CD8-positive, alpha-beta memory T cell (primary cell): ENCODE measurements at regions not wholly inside any gene's neighbourhood (a gene's known extent, or its start where the extent isn't known, plus 50 kb on each side); places are given as distances from the start of the nearest gene placed in this dataset.

Experiments used
- CTCF ChIA-PET: fragments of 350-600 bp; sonication (Branson Sonifier 250); formaldehyde crosslinking; loops from one replicate; lab custom pipeline; 2021; ENCODE audit warnings: antibody characterized with exemption; lab: Charles Lee
- POLR2A ChIA-PET: fragments of 350-600 bp; sonication (Branson Sonifier 250); formaldehyde crosslinking; loops from one replicate; lab custom pipeline; 2021; ENCODE audit warnings: antibody characterized with exemption; lab: Charles Lee
- DNase-seq, 5 donors: peaks; one replicate each; pipeline versions ENCODE4 v3.0.0 to v3.0.0-alpha.2; 2020 to 2022; ENCODE audit warnings: mixed read lengths in 1 of 5
- H3K27ac ChIP-seq: one replicate; pipeline ENCODE4 v1.7.0; 2013; ENCODE audit warnings: low read depth, mild to moderate bottlenecking, low read length, moderate library complexity
- H3K27me3 ChIP-seq: 2 replicates; pipeline ENCODE4 v1.7.0; 2013; ENCODE audit warnings: low read length, mild to moderate bottlenecking; ENCODE audit not compliant: insufficient read depth, poor library complexity, severe bottlenecking
- H3K36me3 ChIP-seq: 2 replicates; pipeline ENCODE4 v1.7.0; 2013; ENCODE audit warnings: mild to moderate bottlenecking, low read length, moderate library complexity; ENCODE audit not compliant: insufficient read depth
- H3K4me1 ChIP-seq: 2 replicates; pipeline ENCODE4 v1.7.0; 2013; ENCODE audit warnings: mild to moderate bottlenecking, low read length, moderate library complexity; ENCODE audit not compliant: insufficient read depth
- H3K4me3 ChIP-seq: 2 replicates; pipeline ENCODE4 v1.7.0; 2013; ENCODE audit warnings: mild to moderate bottlenecking, low read length
- H3K9me3 ChIP-seq: 2 replicates; pipeline ENCODE4 v1.7.0; 2013; ENCODE audit warnings: mild to moderate bottlenecking, low read length
- H3K27ac Mint-ChIP-seq, 8 donors: one replicate each; pipeline ENCODE4 v1.8.0; 2020 to 2021; ENCODE audit warnings: mixed read lengths in 8 of 8, mild to moderate bottlenecking in 6 of 8, inconsistent platforms in 3 of 8, moderate library complexity in 3 of 8
- H3K27me3 Mint-ChIP-seq, 2 donors: one replicate each; pipeline ENCODE4 v1.8.0; 2020 to 2021; ENCODE audit warnings: mixed read lengths in 2 of 2, mild to moderate bottlenecking in 1 of 2, moderate library complexity in 1 of 2
- H3K36me3 Mint-ChIP-seq, 3 donors: one replicate each; pipeline ENCODE4 v1.8.0; 2020 to 2021; ENCODE audit warnings: mixed read lengths in 3 of 3, inconsistent platforms in 1 of 3, mild to moderate bottlenecking in 1 of 3
- H3K4me1 Mint-ChIP-seq, 3 donors: one replicate each; pipeline ENCODE4 v1.8.0; 2020 to 2021; ENCODE audit warnings: mixed read lengths in 3 of 3, inconsistent platforms in 1 of 3, mild to moderate bottlenecking in 1 of 3
- H3K4me3 Mint-ChIP-seq, 7 donors: one replicate each; pipeline ENCODE4 v1.8.0; 2020 to 2021; ENCODE audit warnings: mixed read lengths in 7 of 7, mild to moderate bottlenecking in 6 of 7, moderate library complexity in 4 of 7, inconsistent platforms in 2 of 7
- H3K9me3 Mint-ChIP-seq, 5 donors: one replicate each; pipeline ENCODE4 v1.8.0; 2020 to 2022; ENCODE audit warnings: mixed read lengths in 5 of 5, mild to moderate bottlenecking in 3 of 5, moderate library complexity in 2 of 5, inconsistent platforms in 1 of 5

DNA sequence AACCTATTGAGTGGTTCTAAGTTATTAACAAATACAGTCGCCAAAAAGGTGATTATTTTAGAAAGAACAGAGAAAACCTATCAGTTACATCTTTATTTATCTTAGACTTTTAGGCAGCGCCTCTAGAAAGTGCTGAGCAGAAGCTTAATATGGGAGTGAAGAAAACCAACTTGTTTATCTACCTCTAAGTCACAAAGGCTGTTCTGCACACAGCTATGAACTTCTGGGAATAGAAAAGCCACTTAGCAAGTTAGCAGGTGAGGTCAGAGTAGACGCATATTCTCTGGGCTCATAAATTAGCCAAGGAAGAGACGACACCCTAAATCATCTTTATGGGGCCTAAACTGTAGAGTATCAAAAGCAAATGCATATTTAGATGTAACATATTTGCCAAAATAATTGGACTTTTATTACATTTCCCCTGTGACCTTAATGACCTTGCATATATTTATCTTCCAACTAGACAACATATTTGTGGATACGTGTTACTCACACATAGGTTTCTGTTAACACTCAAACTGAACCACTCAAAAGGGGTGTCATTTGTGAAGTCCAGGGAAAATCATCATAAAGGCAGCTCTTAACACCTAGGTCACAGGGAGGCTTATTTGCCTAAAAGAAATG is 267.1 kb downstream of the ADGB start:
- CTCF ChIA-PET, result no interaction called here
- POLR2A ChIA-PET, result no interaction called here

DNA sequence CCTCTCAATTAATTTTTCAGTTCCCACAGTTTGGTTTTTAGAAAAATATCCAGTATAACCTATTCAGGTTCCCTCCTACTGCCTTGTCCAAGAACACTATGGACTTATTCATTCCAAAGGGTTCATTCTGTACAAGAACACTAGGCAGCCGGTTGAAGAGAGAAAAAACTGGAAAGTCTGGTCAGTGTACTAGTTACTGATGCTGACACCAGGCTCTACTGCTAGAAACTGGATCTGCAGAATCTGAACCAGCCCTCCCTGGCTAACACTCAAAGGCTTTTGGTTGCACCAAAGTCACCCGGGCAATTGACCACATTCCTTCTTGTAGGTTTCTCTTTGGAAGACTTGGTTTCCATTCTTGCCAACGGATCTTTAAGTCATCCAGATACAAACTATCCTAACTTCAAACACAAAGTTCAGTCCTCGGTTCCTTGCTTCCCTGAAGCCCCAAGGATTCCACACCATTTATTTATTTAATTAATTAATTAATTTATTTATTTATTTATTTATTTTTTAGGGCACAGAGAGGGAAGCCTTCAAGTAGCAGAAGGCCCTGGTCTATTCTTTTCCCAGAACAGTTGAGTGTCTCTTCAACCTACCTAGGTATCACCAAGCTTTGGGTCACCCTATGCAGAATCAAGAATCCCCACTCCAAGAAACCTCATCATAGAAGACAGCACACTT is 268.1 kb downstream of the ADGB start:
- no peaks in the 10 kb centered on the region for H3K9me3 Mint-ChIP-seq
- no peak overlapping the region for H3K27ac Mint-ChIP-seq
- no peak overlapping the region for H3K4me3 ChIP-seq
- no peaks in the 10 kb centered on the region for H3K4me1 ChIP-seq
- H3K27ac ChIP-seq, result no peak overlapping the region
- H3K4me3 Mint-ChIP-seq, result no peak overlapping the region
- peaks cover 3 to 15% of the 10 kb centered on the region in 2 donors for H3K27me3 Mint-ChIP-seq
- ChIA-PET POLR2A (no interaction called here), CTCF (no interaction called here)
- DNase-seq, result no peak
- H3K4me1 Mint-ChIP-seq, result no peaks in the 10 kb centered on the region
- no peaks in the 10 kb centered on the region for H3K9me3 ChIP-seq
- H3K36me3 Mint-ChIP-seq, result peaks cover 0 to 3% (median 0%) of the 10 kb centered on the region in 3 donors
- H3K27me3 ChIP-seq, result no peaks in the 10 kb centered on the region
- no peaks in the 10 kb centered on the region for H3K36me3 ChIP-seq

More for the DNA sequence above, 267.1 kb downstream of the ADGB start:
- H3K36me3 Mint-ChIP-seq, result peaks cover 0 to 3% (median 0%) of the 10 kb centered on the region in 3 donors
- no peaks in the 10 kb centered on the region for H3K36me3 ChIP-seq
- H3K4me3 ChIP-seq, result no peak overlapping the region
- no peaks in the 10 kb centered on the region for H3K9me3 Mint-ChIP-seq
- peaks cover 3 to 11% of the 10 kb centered on the region in 2 donors for H3K27me3 Mint-ChIP-seq
- H3K27ac ChIP-seq, result no peak overlapping the region
- DNase-seq, result no peak
- H3K4me3 Mint-ChIP-seq, result no peak overlapping the region
- no peaks in the 10 kb centered on the region for H3K9me3 ChIP-seq
- no peak overlapping the region for H3K27ac Mint-ChIP-seq
- H3K4me1 ChIP-seq, result no peaks in the 10 kb centered on the region
- no peaks in the 10 kb centered on the region for H3K4me1 Mint-ChIP-seq
- H3K27me3 ChIP-seq, result no peaks in the 10 kb centered on the region

DNA sequence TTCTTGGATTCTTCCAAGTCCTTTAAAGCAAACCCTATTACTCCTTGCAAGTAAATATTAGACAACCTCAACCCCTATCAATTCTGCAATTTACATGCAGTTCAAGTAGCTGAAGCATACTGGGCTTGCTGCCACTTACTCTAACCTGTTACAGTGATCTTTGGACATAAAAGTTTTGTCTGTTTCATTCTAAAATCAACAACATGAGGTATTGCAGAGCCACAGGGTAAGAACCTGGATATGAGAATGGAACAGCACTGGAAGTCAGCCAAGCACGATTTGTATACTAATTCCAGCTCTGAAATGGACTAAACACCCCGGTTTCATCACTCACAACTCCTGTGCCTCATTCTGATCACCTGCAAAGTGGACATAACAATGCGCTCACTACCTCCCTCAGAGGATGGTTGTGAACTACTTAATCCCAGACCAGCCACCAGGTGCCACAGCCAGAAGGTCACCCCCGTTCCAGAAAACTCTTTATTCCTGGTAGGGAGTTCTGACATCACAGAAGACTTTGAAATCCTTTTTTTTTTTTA is 270.0 kb downstream of the ADGB start:
- peaks cover 0 to 3% (median 0%) of the 10 kb centered on the region in 3 donors for H3K36me3 Mint-ChIP-seq
- no peaks in the 10 kb centered on the region for H3K36me3 ChIP-seq
- ChIA-PET POLR2A (no interaction called here), CTCF (no interaction called here)
- H3K9me3 Mint-ChIP-seq, result no peaks in the 10 kb centered on the region
- no peaks in the 10 kb centered on the region for H3K4me1 ChIP-seq
- no peaks in the 10 kb centered on the region for H3K9me3 ChIP-seq
- H3K4me3 ChIP-seq, result no peak overlapping the region
- no peak overlapping the region for H3K27ac Mint-ChIP-seq
- peak overlapping the region in 1 of 7 donors; percentile 45 for H3K4me3 Mint-ChIP-seq
- H3K4me1 Mint-ChIP-seq, result no peaks in the 10 kb centered on the region
- H3K27ac ChIP-seq, result no peak overlapping the region
- H3K27me3 ChIP-seq, result no peaks in the 10 kb centered on the region
- H3K27me3 Mint-ChIP-seq, result peaks cover 3 to 16% of the 10 kb centered on the region in 2 donors
- no peak for DNase-seq

DNA sequence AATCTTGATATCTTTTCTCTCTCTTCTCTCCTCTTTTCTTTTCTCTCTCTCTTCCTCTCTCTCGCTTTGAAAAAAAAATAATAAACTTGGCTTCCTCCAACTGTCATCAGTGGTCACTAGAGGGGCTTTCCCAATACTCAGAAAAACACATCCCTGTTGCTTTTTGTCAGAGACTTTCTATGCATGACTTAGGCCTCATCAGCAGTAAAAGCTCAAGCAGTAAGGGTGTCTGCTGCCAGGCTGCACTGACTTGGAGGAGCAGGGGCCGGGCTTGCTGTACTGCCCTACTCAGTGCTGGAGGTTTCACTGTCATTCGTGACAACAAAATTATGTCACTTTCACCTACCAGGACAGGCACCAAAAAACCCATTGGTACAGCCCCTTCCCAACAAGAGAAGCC is 272.0 kb downstream of the ADGB start:
- Histone ChIP-seq H3K4me3 (no peak overlapping the region), H3K27ac (no peak overlapping the region), H3K36me3 (no peaks in the 10 kb centered on the region), H3K4me1 (no peaks in the 10 kb centered on the region), H3K9me3 (no peaks in the 10 kb centered on the region), H3K27me3 (no peaks in the 10 kb centered on the region)
- peaks cover 0 to 3% (median 0%) of the 10 kb centered on the region in 3 donors for H3K36me3 Mint-ChIP-seq
- no peak overlapping the region for H3K4me3 Mint-ChIP-seq
- ChIA-PET CTCF (no interaction called here), POLR2A (no interaction called here)
- no peaks in the 10 kb centered on the region for H3K9me3 Mint-ChIP-seq
- DNase-seq, result no peak
- peaks cover 3 to 23% of the 10 kb centered on the region in 2 donors for H3K27me3 Mint-ChIP-seq
- no peak overlapping the region for H3K27ac Mint-ChIP-seq
- no peaks in the 10 kb centered on the region for H3K4me1 Mint-ChIP-seq

DNA sequence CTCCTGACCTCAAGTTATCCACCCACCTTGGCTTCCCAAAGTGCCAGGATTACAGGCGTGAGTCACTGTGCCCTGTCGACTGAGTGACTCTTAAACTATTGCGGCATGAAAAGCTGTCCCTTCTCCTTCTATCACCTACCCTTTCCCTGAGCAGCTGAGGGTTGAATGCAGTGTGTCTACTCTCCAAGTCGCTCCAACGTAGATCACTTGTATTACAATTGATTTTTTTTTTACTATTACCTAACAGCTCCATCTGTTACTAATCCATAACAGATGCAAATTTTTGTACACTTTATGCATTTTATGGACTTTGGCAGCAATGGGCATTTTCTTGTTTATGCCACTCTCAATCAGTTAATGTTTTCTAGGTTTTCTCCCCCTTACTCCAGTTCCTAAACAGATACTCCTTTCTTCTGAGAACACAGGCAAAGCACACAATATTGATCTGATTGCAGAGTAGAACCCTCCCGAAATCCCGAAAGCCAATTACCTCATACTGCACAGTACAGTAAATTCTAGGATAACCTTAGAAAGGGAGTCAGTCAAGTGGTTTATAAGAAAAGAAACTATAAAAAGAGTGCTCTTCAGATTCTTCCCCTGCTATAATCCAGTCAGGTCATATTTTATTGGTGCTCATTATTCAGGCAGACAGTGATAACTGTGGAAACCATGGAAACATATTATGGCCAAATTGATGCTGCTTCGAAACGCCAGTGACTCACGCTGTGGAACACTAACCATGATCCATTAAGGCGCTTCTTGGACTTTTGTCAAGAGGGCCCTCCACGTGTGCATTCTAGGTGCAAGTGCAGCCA is 273.0 kb downstream of the ADGB start:
- H3K9me3 Mint-ChIP-seq, result no peaks in the 10 kb centered on the region
- H3K4me1 ChIP-seq, result no peaks in the 10 kb centered on the region
- no peak for DNase-seq
- no peaks in the 10 kb centered on the region for H3K27me3 ChIP-seq
- no peak overlapping the region for H3K4me3 Mint-ChIP-seq
- H3K4me1 Mint-ChIP-seq, result no peaks in the 10 kb centered on the region
- H3K36me3 Mint-ChIP-seq, result peaks cover 0 to 3% (median 0%) of the 10 kb centered on the region in 3 donors
- no peak overlapping the region for H3K4me3 ChIP-seq
- ChIA-PET CTCF (no interaction called here), POLR2A (no interaction called here)
- H3K27ac ChIP-seq, result no peak overlapping the region
- no peak overlapping the region for H3K27ac Mint-ChIP-seq
- H3K9me3 ChIP-seq, result no peaks in the 10 kb centered on the region
- H3K36me3 ChIP-seq, result no peaks in the 10 kb centered on the region
- H3K27me3 Mint-ChIP-seq, result peaks cover 3 to 23% of the 10 kb centered on the region in 2 donors

DNA sequence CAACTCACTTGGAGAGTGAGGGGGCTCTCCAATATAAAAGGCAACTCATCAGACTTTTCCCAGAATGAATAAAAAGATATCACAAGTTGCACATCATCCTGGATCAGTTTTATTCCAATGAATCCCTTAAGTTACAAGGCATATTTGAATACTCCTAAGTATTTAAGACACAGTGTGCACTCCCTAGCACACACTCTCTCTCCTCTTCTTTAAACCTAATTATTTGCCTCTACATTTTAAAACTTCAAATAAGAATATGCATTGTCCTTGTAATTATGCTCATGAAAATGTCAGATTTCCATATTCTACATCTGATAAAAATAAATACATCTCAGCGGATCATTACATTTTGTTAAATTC is 273.6 kb downstream of the ADGB start:
- CTCF ChIA-PET, result no interaction called here

DNA sequence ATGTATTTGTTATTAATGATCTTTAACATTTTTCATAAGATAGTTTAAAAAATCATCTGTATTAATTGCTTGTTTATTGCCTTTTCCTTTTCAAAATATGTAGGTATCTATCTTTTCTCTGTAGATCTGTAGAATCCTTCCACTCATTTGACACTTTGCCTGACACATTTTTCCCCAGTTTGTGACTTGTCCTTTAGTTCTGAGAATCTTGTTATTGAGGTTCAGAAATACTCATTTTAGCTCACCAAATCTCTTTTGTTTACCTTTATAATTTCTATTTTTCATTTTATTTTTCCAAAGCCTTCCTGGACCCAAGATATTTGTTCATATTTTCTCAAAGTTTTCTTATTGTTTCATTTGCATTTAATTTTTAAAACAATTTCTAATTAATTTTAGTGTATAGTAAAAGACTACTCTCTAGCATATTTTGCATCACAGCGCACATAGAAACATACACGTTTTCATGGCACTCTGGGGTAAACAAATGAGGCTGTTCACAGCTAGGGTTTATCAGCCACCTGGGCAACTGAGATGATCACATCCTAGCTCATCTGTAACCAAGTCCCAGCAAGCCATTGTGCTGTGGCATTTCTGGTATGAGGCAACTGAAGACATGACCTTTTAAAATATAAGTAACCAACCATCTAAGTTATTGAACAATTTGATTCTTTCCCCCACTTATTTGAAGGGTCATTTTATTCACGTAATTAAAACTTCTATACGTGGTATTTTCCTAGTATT is 275.7 kb downstream of the ADGB start:
- H3K36me3 Mint-ChIP-seq, result peaks cover 0 to 3% (median 0%) of the 10 kb centered on the region in 3 donors
- H3K9me3 Mint-ChIP-seq, result no peaks in the 10 kb centered on the region

More for the DNA sequence above, 273.6 kb downstream of the ADGB start:
- Mint-ChIP-seq H3K9me3 (no peaks in the 10 kb centered on the region), H3K27ac (no peak overlapping the region), H3K4me1 (no peaks in the 10 kb centered on the region), H3K36me3 (peaks cover 0 to 3% (median 0%) of the 10 kb centered on the region in 3 donors), H3K27me3 (peaks cover 5 to 23% of the 10 kb centered on the region in 2 donors), H3K4me3 (no peak overlapping the region)
- Histone ChIP-seq H3K27ac (no peak overlapping the region), H3K27me3 (no peaks in the 10 kb centered on the region), H3K36me3 (no peaks in the 10 kb centered on the region), H3K4me3 (no peak overlapping the region), H3K4me1 (no peaks in the 10 kb centered on the region), H3K9me3 (no peaks in the 10 kb centered on the region)
- POLR2A ChIA-PET, result no interaction called here
- DNase-seq, result no peak

More for the DNA sequence above, 275.7 kb downstream of the ADGB start:
- Mint-ChIP-seq H3K4me1 (no peaks in the 10 kb centered on the region), H3K27ac (no peak overlapping the region), H3K27me3 (peaks cover 5 to 26% of the 10 kb centered on the region in 2 donors), H3K4me3 (no peak overlapping the region)
- POLR2A ChIA-PET, result no interaction called here
- Histone ChIP-seq H3K36me3 (no peaks in the 10 kb centered on the region), H3K27ac (no peak overlapping the region), H3K4me3 (no peak overlapping the region), H3K27me3 (no peaks in the 10 kb centered on the region), H3K4me1 (no peaks in the 10 kb centered on the region), H3K9me3 (no peaks in the 10 kb centered on the region)
- CTCF ChIA-PET, result no interaction called here
- DNase-seq, result no peak
